ENCODE measurements at regions not wholly inside any gene's neighbourhood (a gene's known extent, or its start where the extent isn't known, plus 50 kb on each side); places are given as distances from the start of the nearest gene placed in this dataset.

GRCh38 chr2:84278386-84278785 lies 180.7 kb downstream of the SUCLG1 start:
- 0% methylated on average over 2 of the region's 2 CpGs for WGBS (ENCODE audit: insufficient coverage, low coverage, missing lambda C conversion rate)
- ATAC-seq (no peak), DNase-seq (ENCODE audit: extremely low read depth in 1 of 4, low spot score in 3 of 4) (no peak), FAIRE-seq (no peak)
- H2AFZ ChIP-seq (ENCODE audit: low read depth, low read length): no peak overlapping the region
- no peak overlapping the region for H3K9ac ChIP-seq (ENCODE audit: insufficient read depth in 1 of 2, low read depth in 2 of 2, low read length in 2 of 2)
- H3K79me2 ChIP-seq (ENCODE audit: control insufficient read depth, insufficient read depth, low read length): no peaks in the 10 kb centered on the region
- no peaks in the 10 kb centered on the region for H4K20me1 ChIP-seq (replicated peaks; ENCODE audit: control insufficient read depth, insufficient read depth, low read length)
- in situ Hi-C loops (cut with MboI): no loop called here
- H3K4me2 ChIP-seq (ENCODE audit: insufficient read depth, low read length): no peak overlapping the region
- H3K36me3 ChIP-seq (ENCODE audit: control insufficient read depth, insufficient read depth, low read length): no peaks in the 10 kb centered on the region
- POLR2A ChIA-PET: no interaction called here
- no peaks in the 10 kb centered on the region; a peak in 1 of 5 replicates for H3K4me1 ChIP-seq (replicated peaks in 1 of 2; ENCODE audit: control insufficient read depth in 2 of 2, insufficient read depth in 2 of 2, low read length in 2 of 2)
- no TSS peak for BruUV-seq (replicated peaks)
- H3K9me3 ChIP-seq (replicated peaks; ENCODE audit: control insufficient read depth, insufficient read depth, low read depth, low read length): no peaks in the 10 kb centered on the region
- TF ChIP-seq ZNF253 (CRISPR knock-in tag; conservative IDR thresholded peaks at IDR 0.05): no peak
- H3K4me3 ChIP-seq: no peak overlapping the region
- CTCF ChIA-PET (ENCODE audit: low intra/inter-chr PET ratio): no interaction called here
- no peak overlapping the region for H3K27ac ChIP-seq (ENCODE audit: extremely low read depth, low read depth, low read length)
- H3K9me1 ChIP-seq (ENCODE audit: control insufficient read depth, insufficient read depth, low read length): no peaks in the 10 kb centered on the region
- H3K27me3 ChIP-seq (ENCODE audit: control insufficient read depth in 2 of 2, insufficient read depth in 2 of 2, low read length in 2 of 2): no peaks in the 10 kb centered on the region
- intact Hi-C loops (cut with micrococcal nuclease): no loop called here

GRCh38 chr2:84276590-84277255 lies 182.4 kb downstream of the SUCLG1 start:
- CTCF ChIA-PET (ENCODE audit: low intra/inter-chr PET ratio): no interaction called here
- TF ChIP-seq L3MBTL2 (IDR thresholded peaks at IDR 0.05) (no peak), CBX1 (IDR thresholded peaks at IDR 0.05; ENCODE audit: low read depth) (no peak), GTF2F1 (IDR thresholded peaks at IDR 0.05; ENCODE audit: low read depth, low read length) (no peak), MXD1 (CRISPR knock-in tag; IDR thresholded peaks at IDR 0.05; ENCODE audit: borderline replicate concordance, poor library complexity, severe bottlenecking) (no peak), PHF8 (IDR thresholded peaks at IDR 0.05; ENCODE audit: borderline replicate concordance, low read length) (no peak), ZNF449 (CRISPR knock-in tag; IDR thresholded peaks at IDR 0.05) (no peak), NCOA1 (IDR thresholded peaks at IDR 0.05; ENCODE audit: low read depth) (no peak), CREM (IDR thresholded peaks at IDR 0.05; ENCODE audit: low read depth) (no peak), MCM7 (IDR thresholded peaks at IDR 0.05) (no peak), BRCA1 (IDR thresholded peaks at IDR 0.05) (no peak), BRCA1 (CRISPR knock-in tag; IDR thresholded peaks at IDR 0.05) (no peak), NFYB (IDR thresholded peaks at IDR 0.05; ENCODE audit: extremely low read depth, insufficient read length) (no peak), ATF2 (CRISPR knock-in tag; IDR thresholded peaks at IDR 0.05) (no peak)

More at GRCh38 chr2:84276590-84277255, 182.4 kb downstream of the SUCLG1 start:
- H3K9me3 ChIP-seq (replicated peaks; ENCODE audit: control insufficient read depth, insufficient read depth, low read depth, low read length): no peaks in the 10 kb centered on the region
- H3K4me1 ChIP-seq (replicated peaks in 1 of 2; ENCODE audit: control insufficient read depth in 2 of 2, insufficient read depth in 2 of 2, low read length in 2 of 2): no peaks in the 10 kb centered on the region; a peak in 1 of 5 replicates
- H2AFZ ChIP-seq (ENCODE audit: low read depth, low read length): no peak overlapping the region
- in situ Hi-C loops (cut with MboI) (no loop called here), intact Hi-C loops (cut with micrococcal nuclease) (no loop called here)
- H3K4me3 ChIP-seq: no peak overlapping the region
- no peak for DNase-seq (ENCODE audit: extremely low read depth in 1 of 4, low spot score in 3 of 4)
- FAIRE-seq: no peak
- ATAC-seq: no peak
- H3K27ac ChIP-seq (ENCODE audit: extremely low read depth, low read depth, low read length): no peak overlapping the region
- H3K27me3 ChIP-seq (ENCODE audit: control insufficient read depth in 2 of 2, insufficient read depth in 2 of 2, low read length in 2 of 2): no peaks in the 10 kb centered on the region
- no peak overlapping the region for H3K9ac ChIP-seq (ENCODE audit: insufficient read depth in 1 of 2, low read depth in 2 of 2, low read length in 2 of 2)
- no peaks in the 10 kb centered on the region for H3K36me3 ChIP-seq (ENCODE audit: control insufficient read depth, insufficient read depth, low read length)
- no TSS peak for BruUV-seq (replicated peaks)
- H3K9me1 ChIP-seq (ENCODE audit: control insufficient read depth, insufficient read depth, low read length): no peaks in the 10 kb centered on the region
- H3K4me2 ChIP-seq (ENCODE audit: insufficient read depth, low read length): no peak overlapping the region
- POLR2A ChIA-PET: no interaction called here
- no peaks in the 10 kb centered on the region for H4K20me1 ChIP-seq (replicated peaks; ENCODE audit: control insufficient read depth, insufficient read depth, low read length)
- no peaks in the 10 kb centered on the region for H3K79me2 ChIP-seq (ENCODE audit: control insufficient read depth, insufficient read depth, low read length)
